NB4 (cell line): ENCODE measurements at regions not wholly inside any gene's neighbourhood (a gene's known extent, or its start where the extent isn't known, plus 50 kb on each side); places are given as distances from the start of the nearest gene placed in this dataset.

Experiments
- DNase-seq: peaks from one replicate; pipeline ENCODE4 v3.0.0; 2010; ENCODE audit warnings: low read depth
- H3K4me3 ChIP-seq: one replicate; pipeline ENCODE4 v1.5.1; 2011; ENCODE audit warnings: mild to moderate bottlenecking, low read depth, low read length, moderate library complexity
- CTCF ChIP-seq: IDR thresholded peaks from one replicate; pipeline ENCODE4 v1.5.1; 2012; ENCODE audit warnings: low read depth, low read length
- MAX ChIP-seq: IDR thresholded peaks from 2 replicates; pipeline ENCODE4 v1.6.1; 2011; ENCODE audit warnings: low read depth, low read length
- MYC ChIP-seq: IDR thresholded peaks from 2 replicates; pipeline ENCODE4 v1.6.1; 2011; ENCODE audit warnings: low read depth, low read length
- POLR2A ChIP-seq: IDR thresholded peaks from 2 replicates; pipeline ENCODE4 v1.6.1; 2011; ENCODE audit warnings: mild to moderate bottlenecking; ENCODE audit not compliant: insufficient read length; ENCODE audit errors: extremely low read depth

- no peak overlapping the region for H3K4me3 ChIP-seq
- no peak for DNase-seq
- TF ChIP-seq POLR2A (no peak), MAX (no peak), CTCF (no peak), MYC (no peak)
Observed at GRCh38 chr3:41045491-41045890, 153.8 kb upstream of the CTNNB1 start.

GRCh38 chr3:41050144-41050543 lies 149.2 kb upstream of the CTNNB1 start:
- DNase-seq: no peak
- TF ChIP-seq CTCF (no peak), MYC (no peak), POLR2A (no peak), MAX (no peak)
- H3K4me3 ChIP-seq: no peak overlapping the region

- TF ChIP-seq MAX (no peak), POLR2A (no peak), CTCF (no peak), MYC (no peak)
- no peak for DNase-seq
- no peak overlapping the region for H3K4me3 ChIP-seq
Observed at GRCh38 chr3:41053220-41053619, 146.1 kb upstream of the CTNNB1 start.

GRCh38 chr3:41060106-41060505 lies 139.2 kb upstream of the CTNNB1 start:
- DNase-seq: no peak
- no peak overlapping the region for H3K4me3 ChIP-seq
- TF ChIP-seq POLR2A (no peak), CTCF (no peak), MYC (no peak), MAX (no peak)

GRCh38 chr3:41064070-41064469 lies 135.2 kb upstream of the CTNNB1 start:
- no peak for DNase-seq
- TF ChIP-seq MAX: no peak
- no peak for TF ChIP-seq MYC
- TF ChIP-seq CTCF: no peak
- TF ChIP-seq POLR2A: no peak
- no peak overlapping the region for H3K4me3 ChIP-seq

- no peak for TF ChIP-seq CTCF
- TF ChIP-seq MAX: no peak
- TF ChIP-seq MYC: no peak
- TF ChIP-seq POLR2A: no peak
- no peak for DNase-seq
- no peak overlapping the region for H3K4me3 ChIP-seq
Observed at GRCh38 chr3:41064526-41064925, 134.8 kb upstream of the CTNNB1 start.
